H1 (cell line): ENCODE measurements at regions not wholly inside any gene's neighbourhood (a gene's known extent, or its start where the extent isn't known, plus 50 kb on each side); places are given as distances from the start of the nearest gene placed in this dataset.

Experiments
- CTCF ChIA-PET: fragments of 300-600 bp; sonication (Branson Sonifier 250); formaldehyde crosslinking; loops from one replicate; lab custom pipeline; 2021; ENCODE audit not compliant: partially characterized antibody; lab: Charles Lee
- POLR2A ChIA-PET: fragments of 300-600 bp; sonication (Branson Sonifier 250); formaldehyde crosslinking; loops from one replicate; lab custom pipeline; 2021; ENCODE audit warnings: inconsistent platforms; ENCODE audit not compliant: partially characterized antibody; lab: Charles Lee
- DNase-seq, 2 experiments: peaks; one replicate each; pipeline versions ENCODE4 v3.0.0 to v3.0.0-alpha.2; 2010 to 2022; ENCODE audit warnings: low spot score in 2 of 2, low read depth in 1 of 2, mixed read lengths in 1 of 2
- FAIRE-seq: peaks from 2 replicates; lab custom pipeline; 2011; peaks lifted over from hg19 to GRCh38; lab: Jason Lieb, UNC
- H2AFZ ChIP-seq: 2 replicates; pipeline ENCODE4 v1.8.1; 2012; ENCODE audit warnings: low read length, inconsistent platforms
- H2AK5ac ChIP-seq: 2 replicates; pipeline ENCODE4 v1.6.1; 2013; ENCODE audit warnings: low read depth, low read length
- H2BK120ac ChIP-seq: replicated peaks from 2 replicates; pipeline ENCODE3; 2013; ENCODE audit warnings: low read depth, low read length, inconsistent platforms
- H2BK12ac ChIP-seq: 2 replicates; pipeline ENCODE4 v1.6.1; 2013; ENCODE audit warnings: low read depth, low read length
- H2BK15ac ChIP-seq: 2 replicates; pipeline ENCODE4 v1.6.1; 2013; ENCODE audit warnings: low read length
- H2BK20ac ChIP-seq: 2 replicates; pipeline ENCODE4 v1.6.1; 2013; ENCODE audit warnings: low read length
- H2BK5ac ChIP-seq: 2 replicates; pipeline ENCODE4 v1.6.1; 2013; ENCODE audit warnings: low read depth, low read length
- H3K14ac ChIP-seq: 2 replicates; pipeline ENCODE4 v1.6.1; 2013; ENCODE audit warnings: inconsistent platforms; ENCODE audit not compliant: insufficient read length
- H3K18ac ChIP-seq: 2 replicates; pipeline ENCODE4 v1.6.1; 2013; ENCODE audit warnings: low read length; ENCODE audit errors: extremely low read depth
- H3K23ac ChIP-seq: 2 replicates; pipeline ENCODE4 v1.6.1; 2013; ENCODE audit warnings: inconsistent platforms; ENCODE audit not compliant: insufficient read length
- H3K23me2 ChIP-seq: 2 replicates; pipeline ENCODE4 v1.6.1; 2013; ENCODE audit warnings: low read depth, low read length
- H3K27ac ChIP-seq: 2 replicates; pipeline ENCODE4 v1.6.1; 2011; ENCODE audit warnings: low read depth, low read length, inconsistent platforms
- H3K27me3 ChIP-seq, 4 experiments: replicated peaks in 1 of 4; 1 replicate in 1 of 4; 2 replicates in 3 of 4; pipeline versions ENCODE4 v1.6.1 to v1.8.1; 2011 to 2013; ENCODE audit warnings: low read length in 3 of 4, mild to moderate bottlenecking in 3 of 4, inconsistent platforms in 2 of 4, mixed read lengths in 2 of 4, moderate library complexity in 1 of 4; ENCODE audit not compliant: control insufficient read depth in 3 of 4, insufficient read depth in 3 of 4; ENCODE audit errors: extremely low read depth in 1 of 4
- H3K36me3 ChIP-seq, 4 experiments: 2 replicates each; pipeline versions ENCODE4 v1.6.1 to v1.8.1; 2011 to 2013; ENCODE audit warnings: mild to moderate bottlenecking in 4 of 4, low read length in 3 of 4, moderate library complexity in 2 of 4, control low read depth in 1 of 4, inconsistent platforms in 1 of 4; ENCODE audit not compliant: insufficient read depth in 4 of 4, control insufficient read depth in 2 of 4
- H3K4ac ChIP-seq: replicated peaks from 2 replicates; pipeline ENCODE3; 2013; ENCODE audit warnings: low read length, low read depth, mixed read lengths, inconsistent platforms; ENCODE audit not compliant: insufficient read length
- H3K4me1 ChIP-seq, 4 experiments: replicated peaks in 1 of 4; 1 replicate in 1 of 4; 2 replicates in 3 of 4; pipeline versions ENCODE4 v1.6.1 to v1.8.1; 2011 to 2013; ENCODE audit warnings: low read length in 3 of 4, inconsistent platforms in 2 of 4, mixed read lengths in 1 of 4; ENCODE audit not compliant: insufficient read depth in 4 of 4, control insufficient read depth in 3 of 4
- H3K4me2 ChIP-seq, 2 experiments: 2 replicates each; pipeline versions ENCODE4 v1.6.1 to v1.8.1; 2011 to 2013; ENCODE audit warnings: low read depth in 2 of 2, low read length in 2 of 2, control low read depth in 1 of 2, inconsistent platforms in 1 of 2, mild to moderate bottlenecking in 1 of 2; ENCODE audit not compliant: insufficient read depth in 1 of 2
- H3K4me3 ChIP-seq, 4 experiments: fragments of 200-600, 300-600 bp in 1 of 4; sonication (generic), shearing (Covaris generic), sonication (Bioruptor Twin) in 1 of 4; 2 replicates each; pipeline versions ENCODE4 v1.5.1 to v1.8.1; 2011 to 2016; ENCODE audit warnings: low read length in 4 of 4, low read depth in 3 of 4, control low read depth in 2 of 4, inconsistent platforms in 2 of 4, mild to moderate bottlenecking in 2 of 4, mixed read lengths in 1 of 4, moderate library complexity in 1 of 4; ENCODE audit not compliant: insufficient read depth in 2 of 4; ENCODE audit errors: extremely low read depth in 1 of 4
- H3K56ac ChIP-seq: replicated peaks from 2 replicates; pipeline ENCODE3; 2013; ENCODE audit warnings: low read depth, mild to moderate bottlenecking, mixed read lengths, low read length, inconsistent platforms; ENCODE audit not compliant: insufficient read length
- H3K79me1 ChIP-seq: 2 replicates; pipeline ENCODE4 v1.6.1; 2013; ENCODE audit warnings: low read depth, low read length, control low read depth
- H3K79me2 ChIP-seq, 2 experiments: 2 replicates each; pipeline versions ENCODE4 v1.6.1 to v1.8.1; 2012 to 2013; ENCODE audit warnings: low read length in 2 of 2, mild to moderate bottlenecking in 2 of 2, inconsistent platforms in 1 of 2; ENCODE audit not compliant: insufficient read depth in 2 of 2, control insufficient read depth in 1 of 2
- H3K9ac ChIP-seq, 4 experiments: replicated peaks in 1 of 4; 1 replicate in 1 of 4; 2 replicates in 3 of 4; pipeline versions ENCODE4 v1.6.1 to v1.8.1; 2011 to 2013; ENCODE audit warnings: low read depth in 3 of 4, low read length in 3 of 4, control low read depth in 2 of 4, mild to moderate bottlenecking in 2 of 4, moderate library complexity in 2 of 4, inconsistent platforms in 1 of 4; ENCODE audit errors: extremely low read depth in 1 of 4
- H3K9me3 ChIP-seq, 2 experiments: 2 replicates each; pipeline versions ENCODE4 v1.6.1 to v1.8.1; 2012 to 2013; ENCODE audit warnings: mild to moderate bottlenecking in 2 of 2, moderate library complexity in 2 of 2, control low read depth in 1 of 2, inconsistent platforms in 1 of 2, low read depth in 1 of 2, low read length in 1 of 2, mixed read lengths in 1 of 2; ENCODE audit not compliant: insufficient read depth in 2 of 2
- H4K20me1 ChIP-seq, 2 experiments: replicated peaks in 1 of 2; 2 replicates each; pipeline versions ENCODE3 to v1.8.1; 2011 to 2013; ENCODE audit warnings: inconsistent platforms in 2 of 2, low read length in 2 of 2, mild to moderate bottlenecking in 1 of 2; ENCODE audit not compliant: insufficient read depth in 2 of 2, control insufficient read depth in 1 of 2
- H4K5ac ChIP-seq: 2 replicates; pipeline ENCODE4 v1.6.1; 2013; ENCODE audit warnings: low read length, low read depth, mixed read lengths, inconsistent platforms; ENCODE audit not compliant: insufficient read length
- H4K8ac ChIP-seq: 2 replicates; pipeline ENCODE4 v1.8.0; 2013; ENCODE audit warnings: mild to moderate bottlenecking, moderate library complexity, low read length, inconsistent platforms; ENCODE audit not compliant: insufficient read depth; ENCODE audit errors: extremely low read depth
- H4K91ac ChIP-seq: replicated peaks from 2 replicates; pipeline ENCODE3; 2013; ENCODE audit warnings: low read length, mixed read lengths, inconsistent platforms; ENCODE audit not compliant: insufficient read length
- BRCA1 ChIP-seq: IDR thresholded peaks from 2 replicates; pipeline ENCODE4 v1.6.1; 2012; ENCODE audit warnings: low read depth, low read length, improper control_type of control experiment
- CEBPB ChIP-seq: IDR thresholded peaks from 2 replicates; pipeline ENCODE4 v1.6.1; 2012; ENCODE audit warnings: low read depth, low read length
- E2F6 ChIP-seq: IDR thresholded peaks from 2 replicates; pipeline ENCODE4 v1.6.1; 2012; ENCODE audit warnings: inconsistent platforms
- EP300 ChIP-seq, 2 experiments: IDR thresholded peaks; 1 replicate in 1 of 2; 2 replicates in 1 of 2; pipeline ENCODE4 v1.6.1; 2011 to 2012; ENCODE audit warnings: low read depth in 2 of 2, low read length in 2 of 2, mild to moderate bottlenecking in 2 of 2, borderline replicate concordance in 1 of 2, inconsistent platforms in 1 of 2, moderate library complexity in 1 of 2
- EZH2 ChIP-seq: fragments of 200-600 bp; sonication (generic); IDR thresholded peaks from 2 replicates; pipeline ENCODE4 v1.7.1; 2012; ENCODE audit warnings: low read depth, mild to moderate bottlenecking, moderate library complexity, low read length, inconsistent platforms; ENCODE audit not compliant: severe bottlenecking
- JUND ChIP-seq: IDR thresholded peaks from 2 replicates; pipeline ENCODE4 v1.6.1; 2011; ENCODE audit warnings: mild to moderate bottlenecking, improper control_type of control experiment, low read length
- KDM4A ChIP-seq: IDR thresholded peaks from one replicate; pipeline ENCODE4 v1.7.1; 2012; ENCODE audit warnings: low read depth, mild to moderate bottlenecking, moderate library complexity, low read length, inconsistent platforms; ENCODE audit not compliant: severe bottlenecking
- NRF1 ChIP-seq: IDR thresholded peaks from 2 replicates; pipeline ENCODE4 v1.6.1; 2011; ENCODE audit warnings: mild to moderate bottlenecking, low read depth, low read length, improper control_type of control experiment
- PHF8 ChIP-seq: fragments of 200-600 bp; sonication (generic); conservative IDR thresholded peaks from 2 replicates; pipeline ENCODE4 v1.7.1; 2012; ENCODE audit warnings: low read depth, mild to moderate bottlenecking, inconsistent platforms, low read length, moderate library complexity
- POLR2AphosphoS5 ChIP-seq: IDR thresholded peaks from 2 replicates; pipeline ENCODE4 v1.6.1; 2011; ENCODE audit warnings: low read depth, low read length
- RNF2 ChIP-seq: fragments of 200-900, 300-1000 bp; sonication (generic); IDR thresholded peaks from 2 replicates; pipeline ENCODE4 v1.7.1; 2016; ENCODE audit warnings: borderline replicate concordance, low read depth, mild to moderate bottlenecking, antibody characterized with exemption, low read length; ENCODE audit not compliant: poor library complexity, severe bottlenecking; ENCODE audit errors: missing control alignments
- SIX5 ChIP-seq: IDR thresholded peaks from 2 replicates; pipeline ENCODE4 v1.6.1; 2011; ENCODE audit warnings: mild to moderate bottlenecking, low read depth, low read length
- TBP ChIP-seq: IDR thresholded peaks from 2 replicates; pipeline ENCODE4 v1.6.1; 2011; ENCODE audit warnings: low read depth, low read length, improper control_type of control experiment
- TCF12 ChIP-seq: IDR thresholded peaks from 2 replicates; pipeline ENCODE4 v1.6.1; 2011; ENCODE audit warnings: low read depth, mild to moderate bottlenecking, low read length
- WGBS, 2 experiments: shearing (Covaris generic) in 1 of 2; methylation state at CpG; one replicate each; pipeline versions ENCODE4 v1.1.6 to v1.1.7; 2013 to 2015; ENCODE audit warnings: low lambda C conversion rate in 2 of 2, mixed read lengths in 2 of 2, inconsistent platforms in 1 of 2, low coverage in 1 of 2, missing lambda C conversion rate in 1 of 2; ENCODE audit not compliant: insufficient replicate concordance in 2 of 2, insufficient coverage in 1 of 2, insufficient read length in 1 of 2; ENCODE audit errors: extremely low coverage in 1 of 2, missing lambda C conversion rate in 1 of 2; 5-methylcytosine and 5-hydroxymethylcytosine counted together

GRCh38 chr18:27668158-27668557 lies 483.1 kb upstream of the CHST9 start:
- ChIA-PET CTCF (interaction anchor here (1.6 to 2.4 kb wide), 3 partner anchors 10 to 63 kb away, joined by 6 read pairs; no protein-coding TSS in a partner anchor), POLR2A (no interaction called here)
- no peak overlapping the region for H3K4me2 ChIP-seq
- H3K4me3 ChIP-seq: no peak overlapping the region
- H4K20me1 ChIP-seq: no peaks in the 10 kb centered on the region
- no peak overlapping the region for H3K18ac ChIP-seq
- H2AK5ac ChIP-seq: no peak overlapping the region
- FAIRE-seq (no peak), DNase-seq (no peak)
- H3K23ac ChIP-seq: no peak overlapping the region
- no peak overlapping the region for H2BK12ac ChIP-seq
- H3K9me3 ChIP-seq: no peaks in the 10 kb centered on the region; a peak in 1 of 4 replicates
- no peak overlapping the region for H3K4ac ChIP-seq
- H3K9ac ChIP-seq: no peak overlapping the region
- H3K14ac ChIP-seq: no peak overlapping the region
- H4K91ac ChIP-seq: no peak overlapping the region
- H3K79me2 ChIP-seq: no peaks in the 10 kb centered on the region
- WGBS, 2 experiments: 100% methylated on average over 1 of the region's 1 CpG; no CpG with 5 or more reads in 1 of the 2 experiments
- peaks cover 0 to 7% (median 2%) of the 10 kb centered on the region in 4 experiments; a peak in 2 of 7 replicates for H3K4me1 ChIP-seq
- no peaks in the 10 kb centered on the region for H3K36me3 ChIP-seq
- H3K27me3 ChIP-seq: no peaks in the 10 kb centered on the region
- H2BK120ac ChIP-seq: no peak overlapping the region
- no peaks in the 10 kb centered on the region for H3K79me1 ChIP-seq
- H2BK5ac ChIP-seq: no peak overlapping the region
- no peak overlapping the region for H3K56ac ChIP-seq
- no peak overlapping the region for H2BK20ac ChIP-seq
- no peak overlapping the region for H4K5ac ChIP-seq
- H3K27ac ChIP-seq: no peak overlapping the region
- no peaks in the 10 kb centered on the region; the same call in 1 of the 2 replicates for H3K23me2 ChIP-seq
- no peak overlapping the region for H2BK15ac ChIP-seq
- no peak overlapping the region for H2AFZ ChIP-seq
- no peak overlapping the region for H4K8ac ChIP-seq
- TF ChIP-seq TBP (no peak), TCF12 (no peak), RNF2 (no peak), EZH2 (no peak), E2F6 (no peak), KDM4A (no peak), JUND (no peak), PHF8 (no peak), CEBPB (no peak), SIX5 (no peak), POLR2AphosphoS5 (no peak), BRCA1 (no peak), NRF1 (no peak), EP300 (IDR thresholded peaks at IDR 0.05; ENCODE audit: borderline replicate concordance in 1 of 2, low read depth in 2 of 2, low read length in 2 of 2) (no peak)
